IPS-18a (cell line): ENCODE measurements at regions not wholly inside any gene's neighbourhood (a gene's known extent, or its start where the extent isn't known, plus 50 kb on each side); places are given as distances from the start of the nearest gene placed in this dataset.

Source experiments
- H3K27ac ChIP-seq: one replicate; pipeline ENCODE4 v1.5.1; 2013; ENCODE audit warnings: low read length
- H3K27me3 ChIP-seq: one replicate; pipeline ENCODE4 v1.6.1; 2013; ENCODE audit warnings: mild to moderate bottlenecking, low read length; ENCODE audit not compliant: control insufficient read depth, insufficient read depth
- H3K36me3 ChIP-seq: one replicate; pipeline ENCODE4 v1.6.1; 2013; ENCODE audit warnings: low read depth, low read length; ENCODE audit not compliant: control insufficient read depth
- H3K4me1 ChIP-seq: one replicate; pipeline ENCODE4 v1.6.1; 2013; ENCODE audit warnings: low read depth, low read length; ENCODE audit not compliant: control insufficient read depth
- H3K4me3 ChIP-seq: one replicate; pipeline ENCODE4 v1.5.1; 2013; ENCODE audit warnings: low read length
- H3K9ac ChIP-seq: one replicate; pipeline ENCODE4 v1.6.1; 2013; ENCODE audit warnings: mild to moderate bottlenecking, low read length, moderate library complexity
- H3K9me3 ChIP-seq: one replicate; pipeline ENCODE4 v1.6.1; 2013; ENCODE audit warnings: low read depth, low read length; ENCODE audit not compliant: control insufficient read depth

DNA sequence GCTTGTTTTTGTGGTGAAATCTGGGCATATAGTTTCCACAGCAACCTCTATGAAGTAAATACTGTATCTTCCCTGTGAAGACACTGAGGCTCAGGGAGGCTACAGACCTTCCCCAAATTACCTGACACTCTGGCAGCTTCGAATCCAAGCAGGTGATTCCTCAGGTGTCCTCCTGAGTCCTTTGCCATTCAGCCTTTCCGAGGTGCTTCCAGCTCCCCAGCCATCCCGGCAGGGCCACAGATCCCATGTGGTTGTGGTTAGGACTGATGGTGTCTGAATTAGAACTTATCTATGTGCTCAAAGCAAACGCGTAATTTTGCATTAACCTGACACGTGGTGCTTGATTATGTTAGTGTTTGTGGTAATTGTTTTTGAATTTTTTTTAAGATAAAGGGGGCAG, 785.6 kb downstream of the BRD1 start:
- H3K9me3 ChIP-seq, result no peaks in the 10 kb centered on the region
- no peaks in the 10 kb centered on the region for H3K4me1 ChIP-seq
- no peaks in the 10 kb centered on the region for H3K36me3 ChIP-seq
- no peaks in the 10 kb centered on the region for H3K27me3 ChIP-seq
- H3K4me3 ChIP-seq, result no peak overlapping the region
- no peak overlapping the region for H3K27ac ChIP-seq
- H3K9ac ChIP-seq, result no peak overlapping the region

DNA sequence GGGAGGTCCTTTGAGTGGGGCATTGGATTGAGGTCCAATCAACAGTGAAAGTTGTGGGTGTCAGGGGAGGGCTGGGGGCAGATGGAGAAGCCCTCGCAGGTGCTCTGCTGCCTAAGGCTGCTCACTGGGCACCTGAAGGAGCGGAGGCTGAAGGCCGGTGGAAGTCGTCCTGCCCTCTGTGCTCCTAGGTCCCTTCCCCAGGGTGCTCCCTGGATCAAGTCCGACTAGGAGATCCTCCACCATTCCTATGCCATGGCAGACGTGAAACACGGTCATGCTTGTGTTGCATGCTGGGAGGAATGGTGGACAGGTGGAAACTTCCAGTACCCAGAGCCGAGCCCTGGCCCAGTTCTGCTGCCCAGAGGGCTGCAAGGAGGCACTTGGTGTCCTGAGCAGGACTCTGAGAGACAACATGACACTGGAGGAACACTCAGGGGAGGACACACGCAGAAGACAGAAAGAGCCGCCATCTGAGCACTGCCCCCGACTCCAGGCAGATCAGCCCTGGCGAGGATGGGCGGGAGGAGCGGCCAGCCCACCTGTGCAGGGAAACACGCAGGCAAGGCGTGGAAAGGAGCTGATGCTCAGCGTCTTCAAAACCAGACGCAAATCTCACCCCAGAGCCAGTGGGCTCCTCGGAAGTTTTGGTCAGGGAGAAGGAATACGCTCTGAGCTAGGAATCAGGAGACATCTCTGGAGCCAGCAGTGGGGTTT, 786.8 kb downstream of the BRD1 start:
- H3K36me3 ChIP-seq, result no peaks in the 10 kb centered on the region
- no peaks in the 10 kb centered on the region for H3K9me3 ChIP-seq
- H3K9ac ChIP-seq, result no peak overlapping the region
- no peaks in the 10 kb centered on the region for H3K4me1 ChIP-seq
- H3K27me3 ChIP-seq, result no peaks in the 10 kb centered on the region
- H3K4me3 ChIP-seq, result no peak overlapping the region
- H3K27ac ChIP-seq, result no peak overlapping the region

- H3K27ac ChIP-seq, result no peak overlapping the region
- H3K9me3 ChIP-seq, result no peaks in the 10 kb centered on the region
- H3K4me1 ChIP-seq, result no peaks in the 10 kb centered on the region
- H3K27me3 ChIP-seq, result no peaks in the 10 kb centered on the region
- H3K36me3 ChIP-seq, result no peaks in the 10 kb centered on the region
- H3K9ac ChIP-seq, result no peak overlapping the region
- no peak overlapping the region for H3K4me3 ChIP-seq
Observed at GRCh38 chr22:49040111-49040510, 787.6 kb downstream of the BRD1 start.

DNA sequence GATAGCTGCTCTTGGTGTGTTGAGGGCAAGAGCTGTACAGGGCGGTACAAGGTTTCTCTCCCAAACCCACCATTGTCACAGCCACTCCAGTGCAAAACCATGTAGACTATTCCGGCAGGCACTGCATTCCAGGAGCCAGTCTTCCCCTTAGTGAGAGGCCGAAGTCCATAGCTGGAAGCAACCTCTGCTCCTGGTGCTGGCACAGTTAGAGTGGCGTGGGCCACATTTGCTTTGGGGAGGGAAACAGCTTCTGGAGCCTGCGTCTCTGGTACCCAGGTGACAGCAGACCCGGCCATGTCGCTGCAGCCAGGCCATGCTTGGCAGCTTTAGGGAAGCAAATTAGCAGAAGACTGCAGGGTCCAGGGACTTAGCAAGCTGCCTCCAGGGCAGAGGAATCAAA, 788.0 kb downstream of the BRD1 start:
- Histone ChIP-seq H3K4me3 (no peak overlapping the region), H3K9me3 (no peaks in the 10 kb centered on the region), H3K27me3 (no peaks in the 10 kb centered on the region), H3K4me1 (no peaks in the 10 kb centered on the region), H3K36me3 (no peaks in the 10 kb centered on the region), H3K27ac (no peak overlapping the region), H3K9ac (no peak overlapping the region)

DNA sequence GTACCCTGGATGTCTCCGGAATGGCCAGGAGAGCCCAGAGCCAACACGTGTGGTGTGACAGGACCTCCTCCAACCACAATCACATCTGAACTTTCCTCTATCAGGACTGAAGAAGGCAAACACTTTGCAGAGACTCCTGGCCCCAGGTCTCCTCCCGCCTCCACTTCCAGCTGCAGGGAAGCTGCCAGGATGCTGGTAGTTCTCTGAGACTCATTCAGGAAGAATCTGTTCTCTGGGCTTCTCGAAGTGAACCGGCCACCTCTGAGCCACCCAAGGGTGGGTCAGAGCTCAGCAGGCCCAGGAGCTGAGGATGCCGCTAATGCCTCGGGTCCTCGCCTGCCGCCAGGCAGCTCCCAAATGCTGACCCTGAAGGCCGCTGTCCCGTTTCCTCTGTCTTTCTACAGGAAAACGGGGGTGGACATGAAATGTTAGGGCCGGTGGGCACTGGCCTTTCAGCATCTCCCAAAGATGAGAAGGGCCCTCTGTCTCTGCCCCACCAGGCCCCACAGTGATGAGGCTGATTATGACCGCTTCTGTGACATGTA, 789.9 kb downstream of the BRD1 start:
- Histone ChIP-seq H3K9ac (no peak overlapping the region), H3K9me3 (no peaks in the 10 kb centered on the region), H3K27me3 (no peaks in the 10 kb centered on the region), H3K27ac (no peak overlapping the region), H3K4me3 (no peak overlapping the region), H3K36me3 (no peaks in the 10 kb centered on the region), H3K4me1 (no peaks in the 10 kb centered on the region)

DNA sequence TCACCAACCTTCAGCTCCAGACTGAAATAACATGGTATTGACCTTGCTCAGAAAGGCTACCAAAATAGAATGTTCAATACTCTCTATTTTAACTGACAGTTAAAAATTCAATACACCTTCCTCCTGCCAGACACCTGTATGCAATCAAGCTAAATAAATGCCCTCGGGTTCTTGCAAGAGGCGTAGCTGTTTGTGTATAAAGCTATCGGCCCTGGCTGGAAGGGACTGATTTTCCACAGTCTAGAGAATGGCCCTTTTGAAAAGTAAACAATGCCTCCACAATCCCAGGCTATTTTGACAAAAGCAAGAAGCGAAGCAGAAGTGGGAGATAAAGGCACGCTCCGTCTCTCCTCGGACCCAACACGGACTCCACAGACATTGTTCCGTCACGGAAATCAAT, 791.2 kb downstream of the BRD1 start:
- Histone ChIP-seq H3K9me3 (no peaks in the 10 kb centered on the region), H3K27ac (no peak overlapping the region), H3K27me3 (no peaks in the 10 kb centered on the region), H3K36me3 (no peaks in the 10 kb centered on the region), H3K9ac (no peak overlapping the region), H3K4me1 (no peaks in the 10 kb centered on the region), H3K4me3 (no peak overlapping the region)

GRCh38 chr22:49035818-49036457, 791.7 kb downstream of the BRD1 start:
- H3K27me3 ChIP-seq, result no peaks in the 10 kb centered on the region
- H3K9me3 ChIP-seq, result no peaks in the 10 kb centered on the region
- no peaks in the 10 kb centered on the region for H3K36me3 ChIP-seq
- no peak overlapping the region for H3K27ac ChIP-seq
- H3K9ac ChIP-seq, result no peak overlapping the region
- H3K4me1 ChIP-seq, result no peaks in the 10 kb centered on the region
- no peak overlapping the region for H3K4me3 ChIP-seq

- no peaks in the 10 kb centered on the region for H3K36me3 ChIP-seq
- H3K9ac ChIP-seq, result no peak overlapping the region
- no peaks in the 10 kb centered on the region for H3K4me1 ChIP-seq
- H3K4me3 ChIP-seq, result no peak overlapping the region
- H3K27me3 ChIP-seq, result no peaks in the 10 kb centered on the region
- no peak overlapping the region for H3K27ac ChIP-seq
- H3K9me3 ChIP-seq, result no peaks in the 10 kb centered on the region
Observed at GRCh38 chr22:49034836-49035817, 792.5 kb downstream of the BRD1 start.

GRCh38 chr22:49033616-49034015, 794.1 kb downstream of the BRD1 start:
- no peaks in the 10 kb centered on the region for H3K27me3 ChIP-seq

DNA sequence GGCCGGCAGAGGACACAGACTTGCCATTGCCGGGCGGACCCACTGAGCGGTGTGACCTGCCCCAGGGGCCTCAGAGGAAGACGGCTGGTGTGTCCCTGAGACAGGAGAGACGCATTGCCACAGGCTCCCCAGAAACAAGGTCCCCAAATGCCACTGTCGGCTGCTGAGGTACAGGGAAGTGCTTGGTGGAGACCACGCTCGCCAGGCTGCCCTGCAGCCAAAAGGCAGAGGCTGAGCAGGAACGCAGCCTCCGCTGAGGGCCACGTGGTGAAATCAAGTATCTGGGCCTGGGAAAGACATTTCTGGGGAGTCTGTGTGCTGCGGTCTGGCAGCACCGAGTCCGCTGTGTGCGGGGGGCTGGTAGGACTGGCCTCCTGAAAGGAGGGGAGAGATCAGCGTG, 794.9 kb downstream of the BRD1 start:
- H3K27me3 ChIP-seq, result no peaks in the 10 kb centered on the region
- no peaks in the 10 kb centered on the region for H3K4me1 ChIP-seq
- no peak overlapping the region for H3K9ac ChIP-seq
- no peak overlapping the region for H3K4me3 ChIP-seq
- H3K36me3 ChIP-seq, result no peaks in the 10 kb centered on the region
- no peak overlapping the region for H3K27ac ChIP-seq
- H3K9me3 ChIP-seq, result no peaks in the 10 kb centered on the region

More at GRCh38 chr22:49033616-49034015, 794.1 kb downstream of the BRD1 start:
- Histone ChIP-seq H3K36me3 (no peaks in the 10 kb centered on the region), H3K9ac (no peak overlapping the region), H3K27ac (no peak overlapping the region), H3K4me1 (no peaks in the 10 kb centered on the region), H3K4me3 (no peak overlapping the region), H3K9me3 (no peaks in the 10 kb centered on the region)

DNA sequence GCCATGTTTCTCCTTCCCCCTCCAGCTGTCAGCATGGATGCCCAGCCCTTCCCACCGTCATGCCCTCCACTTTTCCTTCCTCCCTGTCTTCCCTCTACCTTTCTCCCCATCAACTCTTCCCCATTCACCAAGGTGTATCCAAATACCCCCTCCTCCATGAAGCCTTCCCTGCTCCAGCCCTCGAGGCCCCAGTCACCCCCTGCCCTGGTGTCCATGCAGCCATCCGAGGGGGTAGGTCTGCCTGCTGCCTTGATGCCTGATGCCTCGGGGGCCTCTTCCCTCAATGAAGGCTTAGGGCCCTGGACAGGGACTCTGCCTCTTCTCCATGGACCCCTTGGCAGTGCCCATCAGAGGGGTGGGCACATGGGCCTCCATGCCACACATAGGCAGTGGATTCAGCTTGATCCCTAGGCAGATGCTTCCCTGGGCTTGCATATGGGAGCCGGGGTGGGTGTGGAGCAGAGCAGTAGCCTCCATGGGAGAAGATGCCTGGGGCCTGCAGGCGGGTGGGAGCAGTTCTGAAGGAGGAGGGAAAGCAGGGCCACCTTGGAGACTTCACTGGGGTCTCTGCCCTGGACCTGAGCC, 795.8 kb downstream of the BRD1 start:
- no peaks in the 10 kb centered on the region for H3K4me1 ChIP-seq
- no peaks in the 10 kb centered on the region for H3K9me3 ChIP-seq
- no peak overlapping the region for H3K4me3 ChIP-seq
- no peaks in the 10 kb centered on the region for H3K36me3 ChIP-seq
- H3K27ac ChIP-seq, result no peak overlapping the region
- H3K9ac ChIP-seq, result no peak overlapping the region
- H3K27me3 ChIP-seq, result no peaks in the 10 kb centered on the region
